ENCODE measurements at regions not wholly inside any gene's neighbourhood (a gene's known extent, or its start where the extent isn't known, plus 50 kb on each side); places are given as distances from the start of the nearest gene placed in this dataset.

- H3K9me3 Mint-ChIP-seq: no peaks in the 10 kb centered on the region
- no peaks in the 10 kb centered on the region for H3K27me3 Mint-ChIP-seq (ENCODE audit: low read depth, poor library complexity)
These were observed 670.3 kb downstream of the NR4A2 start for GRCh38 chr2:155662224-155662623.

GRCh38 chr2:155653176-155653575, 679.3 kb downstream of the NR4A2 start:
- no peak for TF ChIP-seq CTCF (IDR thresholded peaks at IDR 0.05)
- Mint-ChIP-seq H3K4me1 (no peaks in the 10 kb centered on the region), H3K4me3 (no peak overlapping the region), H3K27ac (no peak overlapping the region), H3K36me3 (ENCODE audit: low read depth) (no peaks in the 10 kb centered on the region), H3K9me3 (no peaks in the 10 kb centered on the region), H3K27me3 (ENCODE audit: low read depth, poor library complexity) (no peaks in the 10 kb centered on the region)
- DNase-seq: no peak

More at GRCh38 chr2:155662224-155662623, 670.3 kb downstream of the NR4A2 start:
- Mint-ChIP-seq H3K4me1 (no peaks in the 10 kb centered on the region), H3K27ac (no peak overlapping the region), H3K36me3 (ENCODE audit: low read depth) (no peaks in the 10 kb centered on the region), H3K4me3 (no peak overlapping the region)
- DNase-seq: no peak
- no peak for TF ChIP-seq CTCF (IDR thresholded peaks at IDR 0.05)

DNA sequence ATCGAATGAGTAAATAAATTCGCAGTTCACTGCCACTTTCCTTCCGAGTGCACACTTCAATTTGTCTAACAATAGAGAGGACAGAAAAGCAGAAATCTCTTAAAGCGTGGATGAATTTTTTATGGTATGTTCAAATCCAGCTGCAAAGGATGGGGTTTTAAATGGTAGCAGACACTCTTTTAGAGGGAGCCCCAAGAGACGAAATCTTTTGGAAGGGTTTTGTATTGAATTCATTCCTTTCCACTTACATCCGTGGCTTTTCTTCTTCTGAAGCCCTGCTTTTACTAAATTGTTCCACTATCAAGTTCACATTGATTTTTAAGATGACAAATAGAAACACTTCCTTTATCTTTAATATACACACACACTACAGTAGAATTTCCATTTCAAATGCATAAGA, 680.7 kb downstream of the NR4A2 start:
- H3K4me3 Mint-ChIP-seq: no peak overlapping the region
- no peaks in the 10 kb centered on the region for H3K4me1 Mint-ChIP-seq
- DNase-seq: no peak
- no peak overlapping the region for H3K27ac Mint-ChIP-seq
- H3K9me3 Mint-ChIP-seq: no peaks in the 10 kb centered on the region
- TF ChIP-seq CTCF (IDR thresholded peaks at IDR 0.05): no peak
- H3K27me3 Mint-ChIP-seq (ENCODE audit: low read depth, poor library complexity): no peaks in the 10 kb centered on the region
- H3K36me3 Mint-ChIP-seq (ENCODE audit: low read depth): no peaks in the 10 kb centered on the region

DNA sequence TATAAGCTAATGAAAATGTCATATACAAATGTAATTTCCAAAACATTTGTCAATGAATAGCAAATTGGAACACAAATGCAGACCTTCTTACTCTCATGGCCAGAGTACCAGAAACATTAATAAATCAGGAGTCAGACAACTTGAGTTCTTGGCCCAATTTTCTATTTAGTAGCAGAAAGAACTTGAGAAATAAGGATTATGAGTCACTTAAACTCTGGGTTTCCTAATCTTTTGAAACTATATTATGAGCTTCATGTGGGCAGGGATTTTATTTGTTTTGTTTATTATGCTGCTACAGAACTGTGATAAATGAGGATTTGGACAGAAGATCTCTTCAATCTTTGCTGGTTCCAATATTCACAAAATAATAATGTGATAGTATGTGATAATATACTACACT, 686.7 kb downstream of the NR4A2 start:
- no peak for DNase-seq
- H3K36me3 Mint-ChIP-seq (ENCODE audit: low read depth): no peaks in the 10 kb centered on the region
- no peaks in the 10 kb centered on the region for H3K9me3 Mint-ChIP-seq
- H3K27ac Mint-ChIP-seq: no peak overlapping the region
- no peaks in the 10 kb centered on the region for H3K4me1 Mint-ChIP-seq
- H3K4me3 Mint-ChIP-seq: no peak overlapping the region
- no peaks in the 10 kb centered on the region for H3K27me3 Mint-ChIP-seq (ENCODE audit: low read depth, poor library complexity)
- TF ChIP-seq CTCF (IDR thresholded peaks at IDR 0.05): no peak

DNA sequence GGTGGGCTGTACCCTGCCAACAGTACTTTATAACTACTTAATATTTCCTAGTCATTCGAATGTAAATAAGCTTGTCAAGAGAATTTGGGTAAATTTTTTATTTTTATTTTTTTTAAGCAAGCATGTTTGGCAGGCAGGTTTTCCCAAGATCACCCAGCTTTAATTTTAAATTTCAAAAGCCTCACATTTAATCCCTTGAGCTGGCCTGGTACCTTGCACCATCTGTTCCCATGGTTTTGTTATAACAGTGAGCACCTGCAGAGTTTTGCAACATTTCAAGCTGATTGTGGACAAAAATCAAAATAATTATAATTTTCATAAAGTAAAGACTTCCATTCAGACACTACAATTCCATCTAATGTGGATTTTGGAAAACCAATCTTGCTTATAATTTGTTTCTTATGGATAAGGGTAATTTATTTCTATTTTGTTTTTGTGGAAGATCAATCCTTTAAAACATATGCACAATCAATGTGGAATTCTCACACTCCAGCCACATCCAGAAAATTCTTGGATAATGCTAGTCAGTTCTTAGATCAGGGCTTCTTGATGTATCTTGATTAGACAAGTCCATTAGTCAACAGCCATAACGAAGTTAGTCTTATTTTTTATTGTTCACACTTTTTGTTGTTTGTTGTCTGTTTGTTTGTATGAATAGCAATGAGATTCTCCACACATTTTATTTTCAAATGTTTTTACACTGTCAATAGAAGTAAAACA, 689.3 kb downstream of the NR4A2 start:
- no peak for TF ChIP-seq CTCF (IDR thresholded peaks at IDR 0.05)

GRCh38 chr2:155633887-155634570, 698.5 kb downstream of the NR4A2 start:
- H3K4me3 Mint-ChIP-seq: no peak overlapping the region
- H3K4me1 Mint-ChIP-seq: no peaks in the 10 kb centered on the region
- TF ChIP-seq CTCF (IDR thresholded peaks at IDR 0.05): no peak
- H3K36me3 Mint-ChIP-seq (ENCODE audit: low read depth): no peaks in the 10 kb centered on the region
- DNase-seq: peak; percentile 2
- H3K27ac Mint-ChIP-seq: no peak overlapping the region
- no peaks in the 10 kb centered on the region for H3K9me3 Mint-ChIP-seq
- H3K27me3 Mint-ChIP-seq (ENCODE audit: low read depth, poor library complexity): no peaks in the 10 kb centered on the region

More for the DNA sequence above, 689.3 kb downstream of the NR4A2 start:
- Mint-ChIP-seq H3K27me3 (ENCODE audit: low read depth, poor library complexity) (no peaks in the 10 kb centered on the region), H3K27ac (no peak overlapping the region), H3K36me3 (ENCODE audit: low read depth) (no peaks in the 10 kb centered on the region), H3K9me3 (no peaks in the 10 kb centered on the region), H3K4me3 (no peak overlapping the region), H3K4me1 (no peaks in the 10 kb centered on the region)
- no peak for DNase-seq
